Epithelial cell of prostate (primary cell): ENCODE measurements at regions not wholly inside any gene's neighbourhood (a gene's known extent, or its start where the extent isn't known, plus 50 kb on each side); places are given as distances from the start of the nearest gene placed in this dataset.

ENCODE experiments used
- DNase-seq: peaks from one replicate; pipeline ENCODE4 v3.0.0-alpha.2; 2011; ENCODE audit warnings: low read depth, low spot score
- H3K27ac ChIP-seq: fragments of 450-650 bp; 2 replicates; pipeline ENCODE4 v1.5.1; 2017; ENCODE audit warnings: mild to moderate bottlenecking

- H3K27ac ChIP-seq: no peak overlapping the region
- no peak for DNase-seq
Observed at GRCh38 chr13:80284290-80284689, 56.6 kb downstream of the SPRY2 start.

GRCh38 chr13:80278706-80279105, 62.2 kb downstream of the SPRY2 start:
- no peak for DNase-seq
- no peak overlapping the region for H3K27ac ChIP-seq

GRCh38 chr13:80276371-80277289, 64.3 kb downstream of the SPRY2 start:
- H3K27ac ChIP-seq: no peak overlapping the region
- no peak for DNase-seq

GRCh38 chr13:80274643-80275042, 66.3 kb downstream of the SPRY2 start:
- no peak overlapping the region for H3K27ac ChIP-seq
- no peak for DNase-seq

- no peak for DNase-seq
- no peak overlapping the region for H3K27ac ChIP-seq
Observed at GRCh38 chr13:80273718-80274117, 67.2 kb downstream of the SPRY2 start.

- DNase-seq: no peak
- no peak overlapping the region for H3K27ac ChIP-seq
Observed at GRCh38 chr13:80265348-80265747, 75.6 kb downstream of the SPRY2 start.

- DNase-seq: no peak
Observed at GRCh38 chr13:80263745-80264513, 77.0 kb downstream of the SPRY2 start.

GRCh38 chr13:80262051-80262695, 78.8 kb downstream of the SPRY2 start:
- no peak overlapping the region for H3K27ac ChIP-seq
- no peak for DNase-seq

More at GRCh38 chr13:80263745-80264513, 77.0 kb downstream of the SPRY2 start:
- no peak overlapping the region for H3K27ac ChIP-seq

GRCh38 chr13:80259159-80259558, 81.8 kb downstream of the SPRY2 start:
- DNase-seq: no peak
- H3K27ac ChIP-seq: no peak overlapping the region

- no peak overlapping the region for H3K27ac ChIP-seq
Observed at GRCh38 chr13:80256352-80256932, 84.5 kb downstream of the SPRY2 start.

GRCh38 chr13:80255946-80256345, 85.0 kb downstream of the SPRY2 start:
- H3K27ac ChIP-seq: no peak overlapping the region
- DNase-seq: no peak

More at GRCh38 chr13:80256352-80256932, 84.5 kb downstream of the SPRY2 start:
- no peak for DNase-seq

GRCh38 chr13:80251403-80251802, 89.5 kb downstream of the SPRY2 start:
- no peak for DNase-seq
- no peak overlapping the region for H3K27ac ChIP-seq

GRCh38 chr13:80250213-80250810, 90.6 kb downstream of the SPRY2 start:
- DNase-seq: no peak
- no peak overlapping the region for H3K27ac ChIP-seq

GRCh38 chr13:80249516-80250212, 91.3 kb downstream of the SPRY2 start:
- DNase-seq: no peak
- no peak overlapping the region for H3K27ac ChIP-seq

- no peak for DNase-seq
Observed at GRCh38 chr13:80245162-80245733, 95.7 kb downstream of the SPRY2 start.

GRCh38 chr13:80244574-80244973, 96.4 kb downstream of the SPRY2 start:
- H3K27ac ChIP-seq: no peak overlapping the region
- DNase-seq: no peak

More at GRCh38 chr13:80245162-80245733, 95.7 kb downstream of the SPRY2 start:
- no peak overlapping the region for H3K27ac ChIP-seq

GRCh38 chr13:80242728-80243427, 98.0 kb downstream of the SPRY2 start:
- no peak overlapping the region for H3K27ac ChIP-seq
- no peak for DNase-seq

GRCh38 chr13:80239571-80240255, 101.2 kb downstream of the SPRY2 start:
- DNase-seq: no peak
- no peak overlapping the region for H3K27ac ChIP-seq
